ENCODE measurements at regions not wholly inside any gene's neighbourhood (a gene's known extent, or its start where the extent isn't known, plus 50 kb on each side); places are given as distances from the start of the nearest gene placed in this dataset.

- no peak overlapping the region for H3K27ac ChIP-seq (ENCODE audit: low read depth in 1 of 2, low read length in 1 of 2)
- no peaks in the 10 kb centered on the region for H3K36me3 ChIP-seq (ENCODE audit: control insufficient read depth in 4 of 4, insufficient read depth in 4 of 4, low read length in 4 of 4)
- H3K9me3 ChIP-seq (ENCODE audit: control insufficient read depth in 4 of 4, insufficient read depth in 3 of 4, low read length in 3 of 4), result no peaks in the 10 kb centered on the region
- H3K27me3 ChIP-seq (ENCODE audit: control insufficient read depth in 3 of 3, insufficient read depth in 3 of 3, low read length in 2 of 3), result no peaks in the 10 kb centered on the region
- no peaks in the 10 kb centered on the region for H3K4me1 ChIP-seq (ENCODE audit: control insufficient read depth in 5 of 5, insufficient read depth in 5 of 5, low read length in 5 of 5)
- no peak overlapping the region for H3K9ac ChIP-seq (ENCODE audit: insufficient read depth in 1 of 2, low read length in 2 of 2)
- ATAC-seq (ENCODE audit: insufficient read depth, low FRiP score) (no peak), DNase-seq (no peak)
- no peak overlapping the region for H3K4me3 ChIP-seq
- no peak for TF ChIP-seq CTCF (IDR thresholded peaks at IDR 0.05; ENCODE audit: control extremely low read depth, extremely low read depth)
- WGBS, 2 donors, result 69 to 74% methylated on average over 3 of the region's 3 CpGs
Measured at GRCh38 chr1:79262745-79263258, 256.3 kb upstream of the ADGRL4 start.

GRCh38 chr1:79259390-79260336, 253.1 kb upstream of the ADGRL4 start:
- H3K27ac ChIP-seq (ENCODE audit: low read depth in 1 of 2, low read length in 1 of 2), result no peak overlapping the region
- 63 to 67% methylated on average over 5 of the region's 5 CpGs for WGBS, 2 donors
- no peaks in the 10 kb centered on the region for H3K4me1 ChIP-seq (ENCODE audit: control insufficient read depth in 5 of 5, insufficient read depth in 5 of 5, low read length in 5 of 5)
- no peak overlapping the region for H3K4me3 ChIP-seq
- ATAC-seq (ENCODE audit: insufficient read depth, low FRiP score), result no peak
- no peaks in the 10 kb centered on the region for H3K36me3 ChIP-seq (ENCODE audit: control insufficient read depth in 4 of 4, insufficient read depth in 4 of 4, low read length in 4 of 4)
- TF ChIP-seq CTCF (IDR thresholded peaks at IDR 0.05; ENCODE audit: control extremely low read depth, extremely low read depth), result no peak
- peak in 2 of 3 donors; percentile 49 to 59 for DNase-seq
- no peaks in the 10 kb centered on the region for H3K27me3 ChIP-seq (ENCODE audit: control insufficient read depth in 3 of 3, insufficient read depth in 3 of 3, low read length in 2 of 3)
- H3K9me3 ChIP-seq (ENCODE audit: control insufficient read depth in 4 of 4, insufficient read depth in 3 of 4, low read length in 3 of 4), result no peaks in the 10 kb centered on the region
- H3K9ac ChIP-seq (ENCODE audit: insufficient read depth in 1 of 2, low read length in 2 of 2), result no peak overlapping the region

- Histone ChIP-seq H3K36me3 (ENCODE audit: control insufficient read depth in 4 of 4, insufficient read depth in 4 of 4, low read length in 4 of 4) (no peaks in the 10 kb centered on the region), H3K4me1 (ENCODE audit: control insufficient read depth in 5 of 5, insufficient read depth in 5 of 5, low read length in 5 of 5) (no peaks in the 10 kb centered on the region), H3K27me3 (ENCODE audit: control insufficient read depth in 3 of 3, insufficient read depth in 3 of 3, low read length in 2 of 3) (no peaks in the 10 kb centered on the region), H3K27ac (ENCODE audit: low read depth in 1 of 2, low read length in 1 of 2) (no peak overlapping the region), H3K9me3 (ENCODE audit: control insufficient read depth in 4 of 4, insufficient read depth in 3 of 4, low read length in 3 of 4) (no peaks in the 10 kb centered on the region), H3K9ac (ENCODE audit: insufficient read depth in 1 of 2, low read length in 2 of 2) (no peak overlapping the region), H3K4me3 (no peak overlapping the region)
- no peak for TF ChIP-seq CTCF (IDR thresholded peaks at IDR 0.05; ENCODE audit: control extremely low read depth, extremely low read depth)
- ATAC-seq (ENCODE audit: insufficient read depth, low FRiP score) (no peak), DNase-seq (no peak)
- 84 to 99% methylated on average over 2 of the region's 2 CpGs for WGBS, 2 donors
Measured at GRCh38 chr1:79255421-79255820, 248.9 kb upstream of the ADGRL4 start.

Measured in lung (tissue), 11 donors.